A673 (cell line): ENCODE measurements at regions not wholly inside any gene's neighbourhood (a gene's known extent, or its start where the extent isn't known, plus 50 kb on each side); places are given as distances from the start of the nearest gene placed in this dataset.

Experiments used
- BruUV-seq: library from RNA; stranded (reverse); fragments of 400-500 nt; replicated peaks from 2 replicates; lab custom pipeline; 2021; lab: Mats Ljungman, UMichigan
- CTCF ChIA-PET: fragments of 300-600 bp; sonication (Branson Sonifier 250); formaldehyde crosslinking; loops from one replicate; lab custom pipeline; 2022; ENCODE audit warnings: antibody characterized with exemption; lab: Charles Lee
- POLR2A ChIA-PET: fragments of 300-600 bp; sonication (Branson Sonifier 250); formaldehyde crosslinking; loops from one replicate; lab custom pipeline; 2022; ENCODE audit warnings: antibody characterized with exemption; ENCODE audit not compliant: low non-redundant PET; lab: Charles Lee
- DNase-seq: peaks from one replicate; pipeline ENCODE4 v3.0.0-alpha.2; 2015; ENCODE audit warnings: low spot score
- H3K27ac ChIP-seq: fragments of 200-600 bp; sonication (generic); 2 replicates; pipeline ENCODE4 v1.5.1; 2016; ENCODE audit warnings: mixed run types, low read depth, mild to moderate bottlenecking, mixed read lengths, antibody characterized with exemption, low read length; ENCODE audit not compliant: poor library complexity, severe bottlenecking
- H3K27me3 ChIP-seq: fragments of 200-600 bp; sonication (generic); replicated peaks from 2 replicates; pipeline ENCODE4 v1.6.1; 2017; ENCODE audit warnings: mixed run types, low read depth, mild to moderate bottlenecking, mixed read lengths, antibody characterized with exemption, low read length; ENCODE audit not compliant: insufficient read depth, poor library complexity
- H3K36me3 ChIP-seq: fragments of 200-600 bp; sonication (generic); 2 replicates; pipeline ENCODE4 v1.6.1; 2016; ENCODE audit warnings: mixed run types, mild to moderate bottlenecking, mixed read lengths, antibody characterized with exemption, low read length; ENCODE audit not compliant: insufficient read depth, poor library complexity, severe bottlenecking
- H3K4me1 ChIP-seq: fragments of 200-600 bp; sonication (generic); 2 replicates; pipeline ENCODE4 v1.6.1; 2017; ENCODE audit warnings: mixed run types, mild to moderate bottlenecking, mixed read lengths, antibody characterized with exemption, low read length; ENCODE audit not compliant: insufficient read depth, poor library complexity, severe bottlenecking
- H3K4me3 ChIP-seq: fragments of 200-600 bp; sonication (generic); 2 replicates; pipeline ENCODE4 v1.5.1; 2016; ENCODE audit warnings: low read depth, mixed run types, mild to moderate bottlenecking, mixed read lengths, low read length; ENCODE audit not compliant: poor library complexity, severe bottlenecking
- H3K9me3 ChIP-seq: fragments of 200-600 bp; sonication (generic); 2 replicates; pipeline ENCODE4 v1.6.1; 2016; ENCODE audit warnings: mixed run types, low read depth, mild to moderate bottlenecking, mixed read lengths, antibody characterized with exemption, low read length; ENCODE audit not compliant: poor library complexity, severe bottlenecking
- CTCF ChIP-seq: fragments of 300-800, 200-600 bp; sonication (generic); conservative IDR thresholded peaks from 2 replicates; pipeline ENCODE4 v1.5.1; 2017; ENCODE audit warnings: low read depth, mild to moderate bottlenecking, antibody characterized with exemption, low read length, moderate library complexity, mixed read lengths
- EZH2 ChIP-seq: fragments of 200-600 bp; sonication (generic); IDR thresholded peaks from 2 replicates; pipeline ENCODE4 v1.6.1; 2017; ENCODE audit warnings: borderline replicate concordance, low read depth, mild to moderate bottlenecking, mixed read lengths, antibody characterized with exemption, low read length; ENCODE audit not compliant: poor library complexity, severe bottlenecking
- intact Hi-C: fragments of 100-400 bp; cut with micrococcal nuclease; formaldehyde crosslinking; loops from one replicate; pipeline ENCODE4 v1.10.0; 2022; ENCODE audit not compliant: unreplicated experiment

DNA sequence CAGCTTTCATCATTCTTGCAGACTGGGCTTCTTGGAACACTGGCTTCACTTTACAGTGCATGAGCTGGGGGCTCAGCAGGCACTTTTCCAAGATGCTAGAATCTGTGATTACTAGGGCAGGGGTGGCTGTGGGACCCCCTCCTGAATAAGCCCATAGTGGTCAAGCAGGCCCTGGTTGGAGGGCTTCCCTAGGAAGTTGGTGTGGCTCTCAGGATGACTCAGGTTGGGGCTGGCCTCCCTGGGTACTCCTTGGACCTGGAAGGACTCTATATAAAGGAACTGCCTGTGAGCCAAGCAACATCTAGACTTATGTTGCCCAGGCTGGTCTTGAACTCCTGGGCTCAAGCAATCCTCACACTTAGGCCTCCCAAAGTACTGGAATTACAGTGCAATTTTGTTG lies 88.3 kb upstream of the HELT start:
- Histone ChIP-seq H3K9me3 (peaks cover 6% of the 10 kb centered on the region), H3K27me3 (no peaks in the 10 kb centered on the region), H3K4me3 (no peak overlapping the region), H3K4me1 (no peaks in the 10 kb centered on the region), H3K36me3 (no peaks in the 10 kb centered on the region), H3K27ac (no peak overlapping the region)
- POLR2A ChIA-PET: no interaction called here
- DNase-seq: no peak
- TF ChIP-seq EZH2: no peak
- intact Hi-C loops: no loop called here
- no TSS peak for BruUV-seq
- CTCF ChIA-PET: no interaction called here

- Histone ChIP-seq H3K4me3 (no peak overlapping the region), H3K4me1 (no peaks in the 10 kb centered on the region), H3K27me3 (no peaks in the 10 kb centered on the region), H3K36me3 (no peaks in the 10 kb centered on the region), H3K9me3 (peaks cover 3% of the 10 kb centered on the region), H3K27ac (no peak overlapping the region)
- ChIA-PET POLR2A (no interaction called here), CTCF (no interaction called here)
- BruUV-seq: no TSS peak
- DNase-seq: no peak
- intact Hi-C loops: no loop called here
- TF ChIP-seq CTCF (no peak), EZH2 (no peak)
These were observed 85.9 kb upstream of the HELT start for GRCh38 chr4:184932343-184932742.

DNA sequence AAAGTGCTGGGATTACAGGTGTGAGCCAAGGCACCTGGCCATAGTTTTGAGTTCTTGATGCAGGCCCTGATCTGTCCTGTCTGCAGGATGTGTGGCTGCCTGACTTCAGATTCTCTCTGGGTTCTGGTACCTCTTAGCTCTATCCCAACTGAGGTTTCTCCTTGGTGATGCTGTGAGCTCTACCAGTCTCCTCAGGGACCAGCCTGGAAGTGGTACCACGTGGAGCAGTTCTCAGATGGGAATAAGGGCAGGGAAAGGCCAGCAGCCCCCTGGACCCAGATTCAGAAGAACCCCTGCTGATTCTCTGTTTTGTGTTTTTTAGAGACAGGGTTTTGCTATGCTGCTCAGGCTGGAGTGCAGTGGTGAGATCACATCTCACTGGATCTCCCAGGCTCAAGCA lies 85.0 kb upstream of the HELT start:
- intact Hi-C loops: no loop called here
- no TSS peak for BruUV-seq
- Histone ChIP-seq H3K27me3 (no peaks in the 10 kb centered on the region), H3K4me3 (no peak overlapping the region), H3K27ac (no peak overlapping the region), H3K4me1 (no peaks in the 10 kb centered on the region), H3K36me3 (no peaks in the 10 kb centered on the region), H3K9me3 (no peaks in the 10 kb centered on the region)
- no peak for DNase-seq
- CTCF ChIA-PET: no interaction called here
- POLR2A ChIA-PET: no interaction called here
- TF ChIP-seq CTCF (no peak), EZH2 (no peak)

GRCh38 chr4:184934184-184934583 lies 84.1 kb upstream of the HELT start:
- intact Hi-C loops: no loop called here
- Histone ChIP-seq H3K27ac (no peak overlapping the region), H3K4me3 (no peak overlapping the region), H3K27me3 (no peaks in the 10 kb centered on the region), H3K9me3 (no peaks in the 10 kb centered on the region), H3K36me3 (no peaks in the 10 kb centered on the region), H3K4me1 (no peaks in the 10 kb centered on the region)
- no peak for DNase-seq
- CTCF ChIA-PET: no interaction called here
- TF ChIP-seq EZH2 (no peak), CTCF (no peak)
- POLR2A ChIA-PET: no interaction called here
- no TSS peak for BruUV-seq
